Sigmoid colon (tissue), 4 donors: ENCODE measurements at regions not wholly inside any gene's neighbourhood (a gene's known extent, or its start where the extent isn't known, plus 50 kb on each side); places are given as distances from the start of the nearest gene placed in this dataset.

Experiments
- CTCF ChIP-seq, 4 experiments: fragments of 450-650 bp in 3 of 4; fragments of 200-600 bp in 1 of 4; IDR thresholded peaks; one replicate each; pipeline ENCODE4 v1.5.1; 2016 to 2019; ENCODE audit warnings: antibody characterized with exemption in 4 of 4, mild to moderate bottlenecking in 3 of 4, moderate library complexity in 2 of 4
- EP300 ChIP-seq, 4 donors: sonication (generic); formaldehyde crosslinking; IDR thresholded peaks; one replicate each; pipeline ENCODE4 v1.6.1; 2017; ENCODE audit warnings: antibody characterized with exemption in 4 of 4

GRCh38 chr3:153740109-153740508, 381.1 kb upstream of the ARHGEF26 start:
- no peak for TF ChIP-seq CTCF (IDR thresholded peaks at IDR 0.05)
- TF ChIP-seq EP300 (IDR thresholded peaks at IDR 0.05) = no peak
